ENCODE measurements at regions not wholly inside any gene's neighbourhood (a gene's known extent, or its start where the extent isn't known, plus 50 kb on each side); places are given as distances from the start of the nearest gene placed in this dataset.

- H3K4me1 ChIP-seq (ENCODE audit: insufficient read depth, low read length): no peaks in the 10 kb centered on the region
- no peak overlapping the region for H3K4me2 ChIP-seq (ENCODE audit: insufficient read depth, low read length)
- TF ChIP-seq EZH2 (IDR thresholded peaks at IDR 0.05; ENCODE audit: borderline replicate concordance, low read depth, low read length, severe bottlenecking): no peak
- TF ChIP-seq, protein P1, sequence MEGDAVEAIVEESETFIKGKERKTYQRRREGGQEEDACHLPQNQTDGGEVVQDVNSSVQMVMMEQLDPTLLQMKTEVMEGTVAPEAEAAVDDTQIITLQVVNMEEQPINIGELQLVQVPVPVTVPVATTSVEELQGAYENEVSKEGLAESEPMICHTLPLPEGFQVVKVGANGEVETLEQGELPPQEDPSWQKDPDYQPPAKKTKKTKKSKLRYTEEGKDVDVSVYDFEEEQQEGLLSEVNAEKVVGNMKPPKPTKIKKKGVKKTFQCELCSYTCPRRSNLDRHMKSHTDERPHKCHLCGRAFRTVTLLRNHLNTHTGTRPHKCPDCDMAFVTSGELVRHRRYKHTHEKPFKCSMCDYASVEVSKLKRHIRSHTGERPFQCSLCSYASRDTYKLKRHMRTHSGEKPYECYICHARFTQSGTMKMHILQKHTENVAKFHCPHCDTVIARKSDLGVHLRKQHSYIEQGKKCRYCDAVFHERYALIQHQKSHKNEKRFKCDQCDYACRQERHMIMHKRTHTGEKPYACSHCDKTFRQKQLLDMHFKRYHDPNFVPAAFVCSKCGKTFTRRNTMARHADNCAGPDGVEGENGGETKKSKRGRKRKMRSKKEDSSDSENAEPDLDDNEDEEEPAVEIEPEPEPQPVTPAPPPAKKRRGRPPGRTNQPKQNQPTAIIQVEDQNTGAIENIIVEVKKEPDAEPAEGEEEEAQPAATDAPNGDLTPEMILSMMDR (IDR thresholded peaks at IDR 0.05; ENCODE audit: borderline replicate concordance, extremely low read depth, low read length, poor library complexity, severe bottlenecking): no peak
- no peak overlapping the region for H2AFZ ChIP-seq (ENCODE audit: low read depth, low read length)
- no peak for DNase-seq
- peaks cover 21% of the 10 kb centered on the region for H3K36me3 ChIP-seq (ENCODE audit: insufficient read depth, low read length)
- H3K9ac ChIP-seq (ENCODE audit: low read depth, low read length): no peak overlapping the region
- no peak overlapping the region for H3K27ac ChIP-seq (ENCODE audit: low read length)
- peaks cover 60% of the 10 kb centered on the region for H3K79me2 ChIP-seq (ENCODE audit: insufficient read depth, low read length)
- ATAC-seq (ENCODE audit: insufficient read depth, low read depth): no peak
- no peaks in the 10 kb centered on the region for H3K27me3 ChIP-seq (ENCODE audit: insufficient read depth, low read length, poor library complexity)
- no peak overlapping the region for H3K4me3 ChIP-seq (ENCODE audit: low read depth in 1 of 2, low read length in 2 of 2)
- no peaks in the 10 kb centered on the region for H4K20me1 ChIP-seq (ENCODE audit: insufficient read depth, low read length)
- H3K9me3 ChIP-seq (ENCODE audit: insufficient read depth, low read length, severe bottlenecking): peaks cover 20% of the 10 kb centered on the region
These were observed 111.9 kb upstream of the DDHD1 start for GRCh38 chr14:53265025-53265424.

GRCh38 chr14:53260928-53261327, 107.8 kb upstream of the DDHD1 start:
- H3K27ac ChIP-seq (ENCODE audit: low read length): no peak overlapping the region
- ATAC-seq (ENCODE audit: insufficient read depth, low read depth) (no peak), DNase-seq (no peak)

DNA sequence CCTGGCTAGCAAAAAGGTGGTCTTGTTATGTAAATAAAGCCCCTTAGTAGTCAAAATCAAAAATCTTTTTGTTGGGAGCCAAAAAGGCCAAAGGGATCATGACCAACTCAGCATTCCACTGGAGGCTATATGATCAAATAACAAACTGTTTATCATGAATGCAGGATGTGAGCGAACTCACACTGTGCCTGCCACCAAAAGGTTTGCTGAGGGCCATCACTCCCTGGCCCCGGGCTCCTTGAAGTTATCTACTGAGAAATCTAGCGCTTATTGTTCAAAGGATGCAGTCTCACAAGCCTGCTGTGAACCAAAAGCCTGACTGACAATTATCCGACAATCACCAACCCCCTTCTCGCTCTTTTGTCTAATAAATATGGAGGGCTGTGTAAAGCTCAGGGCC, 107.2 kb upstream of the DDHD1 start:
- no peak overlapping the region for H3K4me3 ChIP-seq (ENCODE audit: low read depth in 1 of 2, low read length in 2 of 2)
- no peak overlapping the region for H2AFZ ChIP-seq (ENCODE audit: low read depth, low read length)
- DNase-seq (no peak), ATAC-seq (ENCODE audit: insufficient read depth, low read depth) (no peak)
- H3K79me2 ChIP-seq (ENCODE audit: insufficient read depth, low read length): peaks cover 85% of the 10 kb centered on the region
- H4K20me1 ChIP-seq (ENCODE audit: insufficient read depth, low read length): no peaks in the 10 kb centered on the region
- TF ChIP-seq, protein P1 (IDR thresholded peaks at IDR 0.05; ENCODE audit: borderline replicate concordance, extremely low read depth, low read length, poor library complexity, severe bottlenecking): no peak
- TF ChIP-seq EZH2 (IDR thresholded peaks at IDR 0.05; ENCODE audit: borderline replicate concordance, low read depth, low read length, severe bottlenecking): no peak
- peaks cover 36% of the 10 kb centered on the region for H3K9me3 ChIP-seq (ENCODE audit: insufficient read depth, low read length, severe bottlenecking)
- H3K9ac ChIP-seq (ENCODE audit: low read depth, low read length): no peak overlapping the region
- no peak overlapping the region for H3K27ac ChIP-seq (ENCODE audit: low read length)
- H3K4me2 ChIP-seq (ENCODE audit: insufficient read depth, low read length): no peak overlapping the region
- H3K36me3 ChIP-seq (ENCODE audit: insufficient read depth, low read length): peaks cover 40% of the 10 kb centered on the region
- H3K27me3 ChIP-seq (ENCODE audit: insufficient read depth, low read length, poor library complexity): no peaks in the 10 kb centered on the region
- no peaks in the 10 kb centered on the region for H3K4me1 ChIP-seq (ENCODE audit: insufficient read depth, low read length)

More at GRCh38 chr14:53260928-53261327, 107.8 kb upstream of the DDHD1 start:
- H3K4me3 ChIP-seq (ENCODE audit: low read depth in 1 of 2, low read length in 2 of 2): no peak overlapping the region
- H3K4me1 ChIP-seq (ENCODE audit: insufficient read depth, low read length): no peaks in the 10 kb centered on the region
- peaks cover 34% of the 10 kb centered on the region for H3K36me3 ChIP-seq (ENCODE audit: insufficient read depth, low read length)
- H3K27me3 ChIP-seq (ENCODE audit: insufficient read depth, low read length, poor library complexity): no peaks in the 10 kb centered on the region
- no peak for TF ChIP-seq EZH2 (IDR thresholded peaks at IDR 0.05; ENCODE audit: borderline replicate concordance, low read depth, low read length, severe bottlenecking)
- TF ChIP-seq, protein P1 (IDR thresholded peaks at IDR 0.05; ENCODE audit: borderline replicate concordance, extremely low read depth, low read length, poor library complexity, severe bottlenecking): no peak
- H3K9me3 ChIP-seq (ENCODE audit: insufficient read depth, low read length, severe bottlenecking): peaks cover 35% of the 10 kb centered on the region
- H3K79me2 ChIP-seq (ENCODE audit: insufficient read depth, low read length): peaks cover 86% of the 10 kb centered on the region
- no peaks in the 10 kb centered on the region for H4K20me1 ChIP-seq (ENCODE audit: insufficient read depth, low read length)
- H3K9ac ChIP-seq (ENCODE audit: low read depth, low read length): no peak overlapping the region
- H3K4me2 ChIP-seq (ENCODE audit: insufficient read depth, low read length): no peak overlapping the region
- H2AFZ ChIP-seq (ENCODE audit: low read depth, low read length): no peak overlapping the region

GRCh38 chr14:53252141-53252540, 99.0 kb upstream of the DDHD1 start:
- Histone ChIP-seq H4K20me1 (ENCODE audit: insufficient read depth, low read length) (no peaks in the 10 kb centered on the region), H3K27ac (ENCODE audit: low read length) (no peak overlapping the region), H3K27me3 (ENCODE audit: insufficient read depth, low read length, poor library complexity) (no peaks in the 10 kb centered on the region), H3K4me1 (ENCODE audit: insufficient read depth, low read length) (peaks cover 7% of the 10 kb centered on the region), H3K4me3 (ENCODE audit: low read depth in 1 of 2, low read length in 2 of 2) (no peak overlapping the region), H3K9ac (ENCODE audit: low read depth, low read length) (no peak overlapping the region), H3K79me2 (ENCODE audit: insufficient read depth, low read length) (peaks cover 83% of the 10 kb centered on the region), H3K4me2 (ENCODE audit: insufficient read depth, low read length) (no peak overlapping the region), H3K36me3 (ENCODE audit: insufficient read depth, low read length) (peaks cover 45% of the 10 kb centered on the region), H2AFZ (ENCODE audit: low read depth, low read length) (no peak overlapping the region), H3K9me3 (ENCODE audit: insufficient read depth, low read length, severe bottlenecking) (peaks cover 36% of the 10 kb centered on the region)
- no peak for TF ChIP-seq EZH2 (IDR thresholded peaks at IDR 0.05; ENCODE audit: borderline replicate concordance, low read depth, low read length, severe bottlenecking)
- TF ChIP-seq, protein P1 (IDR thresholded peaks at IDR 0.05; ENCODE audit: borderline replicate concordance, extremely low read depth, low read length, poor library complexity, severe bottlenecking): no peak
- ATAC-seq (ENCODE audit: insufficient read depth, low read depth) (no peak), DNase-seq (no peak)

All from DND-41 (cell line).